Upper lobe of right lung (tissue), 1 donor: ENCODE measurements at regions not wholly inside any gene's neighbourhood (a gene's known extent, or its start where the extent isn't known, plus 50 kb on each side); places are given as distances from the start of the nearest gene placed in this dataset.
"Not testable (repeated sequence)": the region's sequence is repeated elsewhere in the genome, so short reads cannot be mapped to it uniquely, and the experiment has no call there.

Experiments
- ATAC-seq: fragments of 200-7000 bp; cut with Tn5 transposase; one replicate; pipeline ENCODE4 v1.9.1; 2020; ENCODE audit warnings: mild to moderate bottlenecking, moderate library complexity
- DNase-seq: peaks from one replicate; pipeline ENCODE4 v3.0.0-alpha.2; 2020
- H3K27ac ChIP-seq: fragments of 200-600 bp; one replicate; pipeline ENCODE4 v1.8.0; 2022
- H3K27me3 ChIP-seq: fragments of 200-600 bp; one replicate; pipeline ENCODE4 v1.8.0; 2022; ENCODE audit warnings: mild to moderate bottlenecking
- H3K36me3 ChIP-seq: fragments of 200-600 bp; one replicate; pipeline ENCODE4 v1.8.0; 2022
- H3K4me1 ChIP-seq: fragments of 200-600 bp; one replicate; pipeline ENCODE4 v1.8.0; 2022
- H3K4me3 ChIP-seq: fragments of 200-600 bp; one replicate; pipeline ENCODE4 v1.8.0; 2022; ENCODE audit warnings: mild to moderate bottlenecking
- H3K9me3 ChIP-seq: fragments of 200-600 bp; one replicate; pipeline ENCODE4 v1.8.0; 2022
- CTCF ChIP-seq: fragments of 200-600 bp; IDR thresholded peaks from one replicate; pipeline ENCODE4 v1.8.0; 2022; ENCODE audit warnings: antibody characterized with exemption
- intact Hi-C: fragments of 100-400 bp; cut with DNase I; formaldehyde crosslinking; loops from one replicate; pipeline ENCODE4 v1.11.0; 2022
- donor health status: DM: no; HTN: yes; CAD: no; lungs with severe emphysema.

DNA sequence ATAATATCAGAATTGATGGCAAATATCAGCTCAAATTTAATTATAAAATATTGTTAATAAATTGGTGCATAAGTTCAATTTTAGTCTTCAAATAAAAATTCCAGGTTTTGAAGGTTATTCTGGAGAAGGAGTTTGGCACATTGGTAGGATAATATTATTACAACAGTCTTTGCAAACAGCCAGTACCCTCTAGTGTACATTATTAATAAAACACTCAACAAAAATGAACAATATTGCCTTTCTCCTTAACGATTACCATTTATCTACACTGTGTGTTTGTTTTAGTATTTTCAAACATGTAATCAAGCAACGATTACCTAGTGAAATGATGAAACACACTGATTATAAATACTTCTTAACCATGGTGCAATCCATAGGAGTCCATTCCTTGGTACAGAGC is 334.0 kb upstream of the FSIP2 start:
- Histone ChIP-seq H3K27me3 (no peaks in the 10 kb centered on the region), H3K4me1 (no peaks in the 10 kb centered on the region), H3K4me3 (no peak overlapping the region), H3K9me3 (no peaks in the 10 kb centered on the region), H3K36me3 (no peaks in the 10 kb centered on the region), H3K27ac (no peak overlapping the region)
- TF ChIP-seq CTCF, result no peak
- DNase-seq (no peak), ATAC-seq (no peak)
- intact Hi-C loops, result no loop called here

DNA sequence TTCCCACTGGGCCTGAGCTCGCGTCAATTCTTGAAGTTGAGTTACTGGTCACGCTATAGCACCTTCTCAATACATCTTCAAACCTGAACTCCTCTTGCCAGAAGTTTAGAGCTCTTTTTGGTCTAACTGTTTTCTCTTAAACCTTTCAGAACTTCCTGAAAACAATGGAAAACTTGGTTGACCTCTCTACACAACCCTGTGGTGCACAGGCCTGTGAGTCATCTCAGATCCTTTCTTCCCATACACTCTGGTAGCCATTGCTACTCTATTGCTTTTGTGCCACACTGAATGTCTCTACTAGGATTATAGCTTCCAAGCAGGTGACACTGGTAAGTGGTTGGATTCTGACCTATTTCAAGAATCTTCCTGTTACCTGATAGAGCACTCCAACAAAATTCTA is 321.5 kb upstream of the FSIP2 start:
- H3K4me1 ChIP-seq, result no peaks in the 10 kb centered on the region
- no peak overlapping the region for H3K27ac ChIP-seq
- no peaks in the 10 kb centered on the region for H3K27me3 ChIP-seq
- ATAC-seq, result no peak
- DNase-seq, result no peak
- no peaks in the 10 kb centered on the region for H3K9me3 ChIP-seq
- no peaks in the 10 kb centered on the region for H3K36me3 ChIP-seq
- no peak overlapping the region for H3K4me3 ChIP-seq
- TF ChIP-seq CTCF, result no peak
- intact Hi-C loops, result no loop called here

- intact Hi-C loops, result no loop called here
- TF ChIP-seq CTCF, result no peak
- Histone ChIP-seq H3K36me3 (no peaks in the 10 kb centered on the region), H3K27me3 (no peaks in the 10 kb centered on the region), H3K4me3 (no peak overlapping the region), H3K27ac (no peak overlapping the region), H3K9me3 (no peaks in the 10 kb centered on the region), H3K4me1 (no peaks in the 10 kb centered on the region)
- no peak for DNase-seq
- ATAC-seq, result no peak
Observed at GRCh38 chr2:185417688-185418087, 320.9 kb upstream of the FSIP2 start.

- H3K4me3 ChIP-seq, H3K27me3 ChIP-seq, H3K27ac ChIP-seq, ATAC-seq, H3K9me3 ChIP-seq, H3K4me1 ChIP-seq, DNase-seq, H3K36me3 ChIP-seq, intact Hi-C loops: not testable (repeated sequence)
Observed at GRCh38 chr2:185424958-185425629, 313.5 kb upstream of the FSIP2 start.

- H3K27ac ChIP-seq, result no peak overlapping the region
- H3K4me3 ChIP-seq, result no peak overlapping the region
- no peaks in the 10 kb centered on the region for H3K4me1 ChIP-seq
- ATAC-seq (no peak), DNase-seq (no peak)
- no peaks in the 10 kb centered on the region for H3K36me3 ChIP-seq
- no peaks in the 10 kb centered on the region for H3K27me3 ChIP-seq
- no peak for TF ChIP-seq CTCF
- intact Hi-C loops, result no loop called here
- no peaks in the 10 kb centered on the region for H3K9me3 ChIP-seq
Observed at GRCh38 chr2:185428000-185428399, 310.6 kb upstream of the FSIP2 start.

DNA sequence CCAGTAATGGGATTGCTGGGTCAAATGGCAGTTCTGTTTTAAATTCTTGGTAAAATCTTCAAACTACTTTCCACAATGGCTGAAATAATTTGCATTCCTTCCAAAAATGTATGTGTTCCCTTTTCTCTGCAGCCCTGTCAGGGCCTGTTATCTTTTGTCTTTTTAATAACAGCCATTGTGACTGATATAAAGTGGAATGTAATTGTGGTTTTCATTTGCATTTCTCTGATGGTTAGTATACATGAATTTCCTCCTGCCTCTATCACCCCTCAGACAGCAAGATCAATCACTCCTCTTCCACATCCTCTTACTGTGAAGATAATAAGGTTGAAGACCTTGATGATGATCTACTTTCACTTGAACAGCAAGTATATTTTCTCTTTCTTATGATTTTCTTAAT is 304.8 kb upstream of the FSIP2 start:
- TF ChIP-seq CTCF, result no peak
- Histone ChIP-seq H3K27me3 (no peaks in the 10 kb centered on the region), H3K36me3 (no peaks in the 10 kb centered on the region), H3K4me3 (no peak overlapping the region), H3K9me3 (no peaks in the 10 kb centered on the region), H3K4me1 (no peaks in the 10 kb centered on the region), H3K27ac (no peak overlapping the region)
- ATAC-seq (no peak), DNase-seq (no peak)
- intact Hi-C loops, result no loop called here
